IMR-90 (cell line): ENCODE measurements at regions not wholly inside any gene's neighbourhood (a gene's known extent, or its start where the extent isn't known, plus 50 kb on each side); places are given as distances from the start of the nearest gene placed in this dataset.

Experiments used
- ATAC-seq: fragments of 200-7000 bp; cut with Tn5 transposase; 2 replicates; pipeline ENCODE4 v1.9.1; 2020; ENCODE audit warnings: low read depth, mild to moderate bottlenecking, moderate library complexity
- BruUV-seq: library from RNA; stranded (reverse); fragments of 400-500 nt; replicated peaks from 2 replicates; lab custom pipeline; 2021; lab: Mats Ljungman, UMichigan
- CTCF ChIA-PET: fragments of 300-600 bp; formaldehyde crosslinking; extraction: SDS; loops from one replicate; lab custom pipeline; 2021; ENCODE audit warnings: antibody characterized with exemption; lab: Yijun Ruan, JAX
- POLR2A ChIA-PET: fragments of 300-600 bp; sonication (Branson Sonifier 250); formaldehyde crosslinking; loops from one replicate; lab custom pipeline; 2022; ENCODE audit warnings: antibody characterized with exemption; ENCODE audit not compliant: unreplicated experiment; lab: Charles Lee
- DNase-seq: peaks from one replicate; pipeline ENCODE4 v3.0.0; 2013
- H2AFZ ChIP-seq: replicated peaks from 2 replicates; pipeline ENCODE3; 2013; ENCODE audit warnings: low read length, mild to moderate bottlenecking; ENCODE audit not compliant: poor library complexity
- H2AK5ac ChIP-seq: 2 replicates; pipeline ENCODE4 v1.6.1; 2013; ENCODE audit warnings: low read depth, low read length, inconsistent platforms
- H2AK9ac ChIP-seq: replicated peaks from 2 replicates; pipeline ENCODE3; 2013; ENCODE audit warnings: mild to moderate bottlenecking, low read depth, low read length, moderate library complexity; ENCODE audit not compliant: poor library complexity
- H2BK120ac ChIP-seq: 2 replicates; pipeline ENCODE4 v1.6.1; 2013; ENCODE audit warnings: low read depth, low read length, inconsistent platforms
- H2BK15ac ChIP-seq: 3 replicates; pipeline ENCODE4 v1.6.1; 2013; ENCODE audit warnings: low read depth, low read length, inconsistent platforms
- H2BK20ac ChIP-seq: 2 replicates; pipeline ENCODE4 v1.6.1; 2013; ENCODE audit warnings: low read depth, mild to moderate bottlenecking, inconsistent platforms, low read length, moderate library complexity
- H2BK5ac ChIP-seq: 2 replicates; pipeline ENCODE4 v1.6.1; 2013; ENCODE audit warnings: mild to moderate bottlenecking, low read depth, low read length, inconsistent platforms; ENCODE audit not compliant: poor library complexity, severe bottlenecking
- H3K14ac ChIP-seq: replicated peaks from 2 replicates; pipeline ENCODE4 v1.6.1; 2013; ENCODE audit warnings: low read depth, low read length, inconsistent platforms
- H3K18ac ChIP-seq: 2 replicates; pipeline ENCODE4 v1.6.1; 2013; ENCODE audit warnings: low read depth, low read length, control low read depth
- H3K23ac ChIP-seq: 2 replicates; pipeline ENCODE4 v1.6.1; 2013; ENCODE audit warnings: low read depth, low read length, inconsistent platforms
- H3K27ac ChIP-seq: 2 replicates; pipeline ENCODE4 v1.5.1; 2013; ENCODE audit warnings: mild to moderate bottlenecking, control low read depth, low read length; ENCODE audit not compliant: insufficient read depth
- H3K27me3 ChIP-seq: 2 replicates; pipeline ENCODE4 v1.6.1; 2013; ENCODE audit warnings: low read length; ENCODE audit not compliant: control insufficient read depth, insufficient read depth
- H3K36me3 ChIP-seq: 2 replicates; pipeline ENCODE4 v1.6.1; 2013; ENCODE audit warnings: low read length, mixed read lengths; ENCODE audit not compliant: control insufficient read depth, insufficient read depth
- H3K4ac ChIP-seq: 2 replicates; pipeline ENCODE4 v1.6.1; 2013; ENCODE audit warnings: low read depth, low read length, inconsistent platforms
- H3K4me1 ChIP-seq: 2 replicates; pipeline ENCODE4 v1.6.1; 2013; ENCODE audit warnings: low read length, mixed read lengths; ENCODE audit not compliant: control insufficient read depth, insufficient read depth
- H3K4me2 ChIP-seq: 2 replicates; pipeline ENCODE4 v1.6.1; 2013; ENCODE audit warnings: low read depth, mild to moderate bottlenecking, control low read depth, low read length, moderate library complexity
- H3K4me3 ChIP-seq: 2 replicates; pipeline ENCODE4 v1.5.1; 2013; ENCODE audit warnings: low read depth, mild to moderate bottlenecking, control low read depth, low read length, moderate library complexity; ENCODE audit not compliant: insufficient read depth
- H3K56ac ChIP-seq: 2 replicates; pipeline ENCODE4 v1.6.1; 2013; ENCODE audit warnings: low read length, inconsistent platforms; ENCODE audit not compliant: insufficient read depth; ENCODE audit errors: extremely low read depth
- H3K79me1 ChIP-seq, 2 experiments: 2 replicates each; pipeline ENCODE4 v1.6.1; 2013; ENCODE audit warnings: low read length in 2 of 2, inconsistent platforms in 1 of 2, low read depth in 1 of 2
- H3K9ac ChIP-seq: 2 replicates; pipeline ENCODE4 v1.6.1; 2013; ENCODE audit warnings: low read depth, low read length, control low read depth
- H3K9me1 ChIP-seq: 2 replicates; pipeline ENCODE4 v1.6.1; 2013; ENCODE audit warnings: low read length, inconsistent platforms; ENCODE audit not compliant: insufficient read depth
- H3K9me3 ChIP-seq: 2 replicates; pipeline ENCODE4 v1.6.1; 2013; ENCODE audit warnings: low read length; ENCODE audit not compliant: control insufficient read depth, insufficient read depth
- H4K20me1 ChIP-seq: 2 replicates; pipeline ENCODE4 v1.6.1; 2013; ENCODE audit warnings: low read length, inconsistent platforms; ENCODE audit not compliant: insufficient read depth
- H4K5ac ChIP-seq: 2 replicates; pipeline ENCODE4 v1.6.1; 2013; ENCODE audit warnings: mild to moderate bottlenecking, low read depth, low read length, control low read depth
- H4K8ac ChIP-seq, 2 experiments: 2 replicates each; pipeline ENCODE4 v1.6.1; 2013; ENCODE audit warnings: low read depth in 2 of 2, low read length in 2 of 2, control low read depth in 1 of 2, inconsistent platforms in 1 of 2
- H4K91ac ChIP-seq: 2 replicates; pipeline ENCODE4 v1.6.1; 2013; ENCODE audit warnings: low read depth, low read length, inconsistent platforms; ENCODE audit not compliant: insufficient read depth
- CEBPB ChIP-seq: IDR thresholded peaks from 2 replicates; pipeline ENCODE4 v1.6.1; 2012; ENCODE audit warnings: low read depth, low read length, improper control_type of control experiment
- CHD1 ChIP-seq: IDR thresholded peaks from 2 replicates; pipeline ENCODE4 v1.6.1; 2012; ENCODE audit warnings: low read depth, low read length, improper control_type of control experiment
- FOS ChIP-seq: fragments of 150-350 bp; IDR thresholded peaks from 2 replicates; pipeline ENCODE4 v1.6.1; 2016; ENCODE audit warnings: low read depth, low read length
- MAFK ChIP-seq: IDR thresholded peaks from 2 replicates; pipeline ENCODE4 v1.6.1; 2012; ENCODE audit warnings: low read depth, low read length, improper control_type of control experiment
- MAZ ChIP-seq: IDR thresholded peaks from 2 replicates; pipeline ENCODE4 v1.6.1; 2012; ENCODE audit warnings: low read depth, mild to moderate bottlenecking, low read length, improper control_type of control experiment, moderate library complexity, borderline replicate concordance
- NFE2L2 ChIP-seq: fragments of 150-350 bp; IDR thresholded peaks from 2 replicates; pipeline ENCODE4 v1.6.1; 2016; ENCODE audit warnings: low read depth, mild to moderate bottlenecking, low read length
- POLR2A ChIP-seq: IDR thresholded peaks from 2 replicates; pipeline ENCODE4 v1.6.1; 2012; ENCODE audit warnings: mild to moderate bottlenecking, low read depth, low read length
- RAD21 ChIP-seq: IDR thresholded peaks from 2 replicates; pipeline ENCODE4 v1.6.1; 2012; ENCODE audit warnings: low read length, improper control_type of control experiment
- SMC3 ChIP-seq: fragments of 150-350 bp; IDR thresholded peaks from 2 replicates; pipeline ENCODE4 v1.6.1; 2016; ENCODE audit warnings: low read depth, mild to moderate bottlenecking, antibody characterized with exemption, low read length, moderate library complexity
- USF2 ChIP-seq: fragments of 150-350 bp; IDR thresholded peaks from 2 replicates; pipeline ENCODE4 v1.6.1; 2017; ENCODE audit warnings: mild to moderate bottlenecking, antibody characterized with exemption, low read length, low read depth
- WGBS, 2 experiments: methylation state at CpG; one replicate each; pipeline versions ENCODE4 v1.1.5 to v1.1.7; 2013; ENCODE audit warnings: missing lambda C conversion rate in 2 of 2; ENCODE audit not compliant: insufficient read length in 1 of 2; ENCODE audit errors: extremely low coverage in 2 of 2; 5-methylcytosine and 5-hydroxymethylcytosine counted together
- dilution Hi-C: fragments of 300-500 bp; cut with HindIII; formaldehyde crosslinking; loops from one replicate; pipeline ENCODE4 v1.14.3; 2018; ENCODE audit warnings: low sequenced_read_pairs; ENCODE audit not compliant: unreplicated experiment
- in situ Hi-C: fragments of 300-500 bp; cut with MboI; formaldehyde crosslinking; loops from 3 replicates; pipeline ENCODE4 v1.14.3; 2019; ENCODE audit warnings: low sequenced_read_pairs, inconsistent platforms, mixed read lengths
- intact Hi-C: fragments of 100-400 bp; cut with micrococcal nuclease; formaldehyde crosslinking; loops from 2 replicates; pipeline ENCODE4 v1.10.0; 2022

DNA sequence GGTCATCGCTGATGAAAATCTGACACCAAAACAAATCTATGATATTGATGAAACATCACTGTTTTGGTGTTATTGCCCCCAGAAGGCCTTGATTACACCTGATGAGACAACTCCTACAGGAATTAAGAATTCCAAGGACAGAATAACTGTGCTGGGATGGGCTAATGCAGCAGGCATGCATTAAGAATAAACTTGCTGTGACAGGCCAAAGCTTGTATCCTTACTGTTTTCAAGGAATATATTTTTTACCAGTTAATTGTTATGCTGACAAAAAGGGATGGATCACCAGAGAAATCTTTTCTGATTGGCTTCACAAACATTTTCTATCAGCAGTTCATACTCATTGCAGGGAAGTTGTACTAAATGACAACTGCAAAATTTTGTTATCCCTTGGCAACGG is 278.2 kb downstream of the IKZF2 start:
- in situ Hi-C loops = no loop called here
- Histone ChIP-seq H3K4ac (no peak overlapping the region), H3K9me1 (no peaks in the 10 kb centered on the region), H2AK9ac (no peak overlapping the region), H3K36me3 (no peaks in the 10 kb centered on the region), H3K27ac (no peak overlapping the region), H3K4me1 (no peaks in the 10 kb centered on the region), H3K14ac (no peak overlapping the region), H4K91ac (no peak overlapping the region), H3K9me3 (no peaks in the 10 kb centered on the region), H3K79me1 (no peaks in the 10 kb centered on the region), H2AFZ (no peak overlapping the region), H3K9ac (no peak overlapping the region), H3K4me3 (no peak overlapping the region), H3K18ac (no peak overlapping the region), H2BK5ac (no peak overlapping the region), H4K20me1 (no peaks in the 10 kb centered on the region), H2BK20ac (no peak overlapping the region), H3K56ac (no peak overlapping the region), H3K27me3 (no peaks in the 10 kb centered on the region), H3K23ac (no peak overlapping the region), H4K5ac (no peak overlapping the region), H2AK5ac (no peak overlapping the region), H2BK15ac (no peak overlapping the region), H4K8ac (no peak overlapping the region), H3K4me2 (no peak overlapping the region), H2BK120ac (no peak overlapping the region)
- no peak for ATAC-seq
- dilution Hi-C loops = no loop called here
- CTCF ChIA-PET = interaction anchor here (0.5 kb wide), 1 partner anchor 101 kb away, joined by 3 read pairs; no protein-coding TSS in a partner anchor
- BruUV-seq = no TSS peak
- no peak for DNase-seq
- TF ChIP-seq SMC3 (no peak), RAD21 (no peak), POLR2A (no peak), CHD1 (no peak), MAZ (no peak), CEBPB (no peak), MAFK (no peak), USF2 (no peak), NFE2L2 (no peak), FOS (no peak)
- intact Hi-C loops = no loop called here
- POLR2A ChIA-PET = no interaction called here
- WGBS, 2 experiments = no CpG with 5 or more reads among the region's 2 CpGs
